ENCODE measurements at regions not wholly inside any gene's neighbourhood (a gene's known extent, or its start where the extent isn't known, plus 50 kb on each side); places are given as distances from the start of the nearest gene placed in this dataset.

GRCh38 chr18:68445668-68446426 lies 269.1 kb downstream of the TMX3 start:
- no peak for DNase-seq (ENCODE audit: low read depth)
- no peak overlapping the region for H3K4me3 ChIP-seq (ENCODE audit: low read depth, low read length)
- TF ChIP-seq CTCF (conservative IDR thresholded peaks at IDR 0.05; ENCODE audit: low read depth, low read length), result no peak

- DNase-seq (ENCODE audit: low read depth), result no peak
- no peak for TF ChIP-seq CTCF (conservative IDR thresholded peaks at IDR 0.05; ENCODE audit: low read depth, low read length)
- H3K4me3 ChIP-seq (ENCODE audit: low read depth, low read length), result no peak overlapping the region
Measured at GRCh38 chr18:68445136-68445535, 269.8 kb downstream of the TMX3 start.

GRCh38 chr18:68441241-68441640 lies 273.7 kb downstream of the TMX3 start:
- H3K4me3 ChIP-seq (ENCODE audit: low read depth, low read length), result no peak overlapping the region
- no peak for TF ChIP-seq CTCF (conservative IDR thresholded peaks at IDR 0.05; ENCODE audit: low read depth, low read length)
- no peak for DNase-seq (ENCODE audit: low read depth)

GRCh38 chr18:68440433-68440832 lies 274.5 kb downstream of the TMX3 start:
- TF ChIP-seq CTCF (conservative IDR thresholded peaks at IDR 0.05; ENCODE audit: low read depth, low read length), result no peak
- no peak for DNase-seq (ENCODE audit: low read depth)
- no peak overlapping the region for H3K4me3 ChIP-seq (ENCODE audit: low read depth, low read length)

GRCh38 chr18:68439642-68440041 lies 275.3 kb downstream of the TMX3 start:
- no peak for TF ChIP-seq CTCF (conservative IDR thresholded peaks at IDR 0.05; ENCODE audit: low read depth, low read length)
- DNase-seq (ENCODE audit: low read depth), result no peak
- no peak overlapping the region for H3K4me3 ChIP-seq (ENCODE audit: low read depth, low read length)

GRCh38 chr18:68438983-68439382 lies 275.9 kb downstream of the TMX3 start:
- H3K4me3 ChIP-seq (ENCODE audit: low read depth, low read length), result no peak overlapping the region
- no peak for TF ChIP-seq CTCF (conservative IDR thresholded peaks at IDR 0.05; ENCODE audit: low read depth, low read length)
- peak; percentile 73 for DNase-seq (ENCODE audit: low read depth)

GRCh38 chr18:68438536-68438935 lies 276.4 kb downstream of the TMX3 start:
- no peak overlapping the region for H3K4me3 ChIP-seq (ENCODE audit: low read depth, low read length)
- no peak for TF ChIP-seq CTCF (conservative IDR thresholded peaks at IDR 0.05; ENCODE audit: low read depth, low read length)
- DNase-seq (ENCODE audit: low read depth), result no peak

All from epithelial cell of proximal tubule (primary cell).